GM18507 (cell line): ENCODE measurements at regions not wholly inside any gene's neighbourhood (a gene's known extent, or its start where the extent isn't known, plus 50 kb on each side); places are given as distances from the start of the nearest gene placed in this dataset.
"Not testable (repeated sequence)": the region's sequence is repeated elsewhere in the genome, so short reads cannot be mapped to it uniquely, and the experiment has no call there.

Source experiments
- DNase-seq: peaks from one replicate; pipeline ENCODE4 v3.0.0; 2011; ENCODE audit warnings: low read depth; ENCODE audit not compliant: insufficient read length; ENCODE audit errors: extremely low spot score
- FAIRE-seq: peaks from 2 replicates; lab custom pipeline; 2011; peaks lifted over from hg19 to GRCh38; lab: Jason Lieb, UNC

GRCh38 chr12:24625103-24625502 lies 323.8 kb downstream of the BCAT1 start:
- DNase-seq, result no peak
- FAIRE-seq, result no peak

DNA sequence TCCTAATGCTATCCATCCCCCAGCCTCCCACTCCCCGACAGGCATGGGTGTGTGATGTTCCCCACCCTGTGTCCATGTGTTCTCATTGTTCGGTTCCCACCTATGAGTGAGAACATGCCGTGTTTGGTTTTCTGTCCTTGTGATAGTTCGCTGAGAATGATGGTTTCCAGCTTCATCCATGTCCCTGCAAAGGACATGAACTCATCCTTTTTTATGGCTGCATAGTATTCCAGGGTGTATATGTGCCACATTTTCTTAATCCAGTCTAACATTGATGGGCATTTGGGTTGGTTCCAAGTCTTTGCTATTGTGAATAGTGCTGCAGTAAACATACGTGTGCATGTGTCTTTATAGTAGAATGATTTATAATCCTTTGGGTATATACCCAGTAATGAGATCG lies 328.9 kb downstream of the BCAT1 start:
- not testable (repeated sequence) for FAIRE-seq

DNA sequence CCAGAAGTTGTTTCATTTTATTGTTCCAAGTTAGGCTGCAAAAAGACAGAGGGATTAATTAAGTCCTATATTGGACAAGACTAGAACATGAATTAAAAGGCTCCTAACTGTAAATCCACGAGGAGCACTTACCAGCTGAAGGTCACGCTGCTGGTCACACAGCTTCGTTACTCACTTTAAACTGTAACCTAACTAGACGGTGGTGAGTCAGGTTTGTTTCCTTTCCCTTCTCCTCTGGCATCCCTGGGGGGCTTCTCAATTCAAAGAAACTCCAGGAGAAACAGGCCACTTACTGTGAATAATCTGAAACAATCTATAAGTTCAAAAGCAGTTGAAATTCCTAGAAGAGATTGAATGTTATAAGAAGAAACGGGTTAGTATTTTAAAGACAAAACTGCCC lies 331.4 kb downstream of the BCAT1 start:
- FAIRE-seq, result no peak

More for the DNA sequence above, 328.9 kb downstream of the BCAT1 start:
- DNase-seq, result not testable (repeated sequence)

GRCh38 chr12:24615967-24616411 lies 332.9 kb downstream of the BCAT1 start:
- DNase-seq, result no peak
- no peak for FAIRE-seq

More for the DNA sequence above, 331.4 kb downstream of the BCAT1 start:
- no peak for DNase-seq

- no peak for DNase-seq
- no peak for FAIRE-seq
Measured at GRCh38 chr12:24608637-24609285, 340.1 kb downstream of the BCAT1 start.

DNA sequence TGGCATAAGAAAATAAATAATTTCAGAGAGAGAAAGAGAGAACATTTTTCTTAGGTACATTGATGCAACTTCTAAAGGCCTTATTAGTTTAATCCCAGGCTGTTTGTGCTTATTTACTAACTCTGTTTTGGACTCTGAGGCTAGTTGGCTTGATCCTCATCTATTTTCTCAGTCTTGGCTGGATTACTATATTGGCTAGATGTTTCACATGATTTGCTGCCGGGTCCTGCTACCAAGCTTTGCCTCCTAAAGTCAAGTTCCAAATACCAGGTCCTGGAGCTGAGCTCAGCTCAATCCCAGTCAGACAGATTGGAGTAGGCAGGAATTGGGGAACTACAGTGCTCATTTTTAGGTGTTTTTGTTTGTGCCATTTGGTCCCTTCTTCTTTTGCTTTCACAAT lies 340.8 kb downstream of the BCAT1 start:
- no peak for FAIRE-seq

GRCh38 chr12:24605916-24606315 lies 343.0 kb downstream of the BCAT1 start:
- no peak for FAIRE-seq

More for the DNA sequence above, 340.8 kb downstream of the BCAT1 start:
- DNase-seq, result no peak

DNA sequence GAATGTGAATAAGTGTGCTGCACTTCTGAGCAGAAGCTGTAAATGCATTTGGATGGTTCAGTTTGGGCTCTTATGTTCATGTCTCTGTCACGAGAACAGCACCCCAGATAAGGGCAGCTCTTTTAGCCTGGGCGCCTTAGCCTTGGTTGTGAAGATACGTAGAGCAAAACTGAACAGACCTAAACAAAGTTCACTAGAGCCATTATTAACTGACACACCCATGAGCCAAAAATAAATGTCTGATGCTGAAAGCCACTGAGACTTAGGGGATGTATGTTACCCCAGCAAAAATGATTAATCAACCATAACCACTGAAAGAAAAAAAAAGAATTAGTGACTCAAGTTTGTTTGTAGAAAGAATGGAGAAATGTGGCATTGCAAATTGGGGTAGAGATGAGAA lies 343.4 kb downstream of the BCAT1 start:
- no peak for FAIRE-seq

More at GRCh38 chr12:24605916-24606315, 343.0 kb downstream of the BCAT1 start:
- DNase-seq, result no peak

DNA sequence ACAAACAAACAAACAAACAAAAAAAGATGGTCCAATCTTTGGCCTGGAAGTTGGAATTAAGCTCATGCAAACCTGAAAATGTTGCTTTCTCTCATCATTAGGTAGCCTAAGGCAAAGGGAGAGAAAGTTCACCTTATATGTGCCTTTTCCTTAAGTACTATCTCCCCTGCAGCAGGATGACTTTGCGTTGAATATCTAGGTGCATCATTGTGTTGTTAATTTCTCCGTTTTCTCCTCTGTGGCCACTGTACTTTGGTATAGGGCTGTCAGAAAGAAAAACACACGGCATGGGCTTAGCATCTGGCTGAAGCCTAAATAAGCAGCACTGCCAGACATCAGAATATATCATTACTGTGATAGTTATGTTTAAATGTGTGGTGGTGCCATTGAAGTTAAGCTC lies 345.5 kb downstream of the BCAT1 start:
- DNase-seq (no peak), FAIRE-seq (no peak)

More for the DNA sequence above, 343.4 kb downstream of the BCAT1 start:
- DNase-seq, result no peak

- no peak for FAIRE-seq
- DNase-seq, result no peak
Measured at GRCh38 chr12:24600996-24601395, 347.9 kb downstream of the BCAT1 start.

GRCh38 chr12:24600551-24600950 lies 348.4 kb downstream of the BCAT1 start:
- no peak for DNase-seq
- FAIRE-seq, result no peak

- FAIRE-seq (peak; percentile 38), DNase-seq (no peak)
Measured at GRCh38 chr12:24599736-24600135, 349.2 kb downstream of the BCAT1 start.

DNA sequence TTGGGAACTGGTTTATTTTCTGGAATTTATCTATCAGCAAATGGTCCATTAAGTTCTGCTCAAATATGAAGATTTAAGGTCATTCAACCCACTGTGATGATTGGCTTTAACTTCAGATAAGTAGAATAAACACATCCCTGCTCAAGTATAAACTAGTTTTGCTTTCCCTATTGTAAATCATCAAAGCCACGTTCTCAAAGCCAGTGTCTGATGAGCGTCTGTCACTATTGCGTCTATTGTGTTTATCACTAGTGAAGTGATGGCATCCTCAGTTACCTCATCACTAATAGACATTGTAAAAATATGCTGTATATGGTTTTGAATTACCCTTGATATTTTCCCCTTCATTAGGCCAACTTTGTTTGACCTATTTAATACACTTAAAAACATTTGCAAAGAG lies 351.3 kb downstream of the BCAT1 start:
- no peak for FAIRE-seq
- no peak for DNase-seq

- FAIRE-seq (no peak), DNase-seq (no peak)
Measured at GRCh38 chr12:24596768-24597388, 352.0 kb downstream of the BCAT1 start.

GRCh38 chr12:24595652-24596235 lies 353.2 kb downstream of the BCAT1 start:
- DNase-seq (no peak), FAIRE-seq (no peak)

- FAIRE-seq, result no peak
- no peak for DNase-seq
Measured at GRCh38 chr12:24591715-24592440, 357.0 kb downstream of the BCAT1 start.

- FAIRE-seq, result no peak
- DNase-seq, result no peak
Measured at GRCh38 chr12:24591079-24591626, 357.7 kb downstream of the BCAT1 start.

GRCh38 chr12:24586293-24586692 lies 362.6 kb downstream of the BCAT1 start:
- FAIRE-seq, result no peak
- DNase-seq, result no peak

GRCh38 chr12:24584032-24584675 lies 364.7 kb downstream of the BCAT1 start:
- FAIRE-seq, result no peak
- no peak for DNase-seq
